ENCODE measurements at regions not wholly inside any gene's neighbourhood (a gene's known extent, or its start where the extent isn't known, plus 50 kb on each side); places are given as distances from the start of the nearest gene placed in this dataset.

- no peak for DNase-seq
Observed at GRCh38 chr10:10223131-10223530, 794.5 kb upstream of the CELF2 start.

- no peak for DNase-seq
Observed at GRCh38 chr10:10225136-10225676, 792.5 kb upstream of the CELF2 start.

- no peak for DNase-seq
Observed at GRCh38 chr10:10233229-10233628, 784.4 kb upstream of the CELF2 start.

- no peak for DNase-seq
Observed at GRCh38 chr10:10235003-10235402, 782.7 kb upstream of the CELF2 start.

GRCh38 chr10:10247585-10247984 lies 770.1 kb upstream of the CELF2 start:
- no peak for DNase-seq

- no peak for DNase-seq
Observed at GRCh38 chr10:10256860-10257259, 760.8 kb upstream of the CELF2 start.

- DNase-seq: no peak
Observed at GRCh38 chr10:10259013-10259412, 758.7 kb upstream of the CELF2 start.

GRCh38 chr10:10270126-10271050 lies 747.3 kb upstream of the CELF2 start:
- DNase-seq: no peak

- no peak for DNase-seq
Observed at GRCh38 chr10:10271639-10272192, 746.0 kb upstream of the CELF2 start.

GRCh38 chr10:10273661-10274060 lies 744.0 kb upstream of the CELF2 start:
- DNase-seq: no peak

- DNase-seq: no peak
Observed at GRCh38 chr10:10279906-10280305, 737.8 kb upstream of the CELF2 start.

GRCh38 chr10:10292501-10292900 lies 725.2 kb upstream of the CELF2 start:
- DNase-seq: no peak

- DNase-seq: no peak
Observed at GRCh38 chr10:10293041-10293440, 724.6 kb upstream of the CELF2 start.

- no peak for DNase-seq
Observed at GRCh38 chr10:10293481-10293951, 724.2 kb upstream of the CELF2 start.

- DNase-seq: no peak
Observed at GRCh38 chr10:10294184-10294880, 723.3 kb upstream of the CELF2 start.

GRCh38 chr10:10294881-10295529 lies 722.7 kb upstream of the CELF2 start:
- no peak for DNase-seq

GRCh38 chr10:10295537-10295936 lies 722.1 kb upstream of the CELF2 start:
- no peak for DNase-seq

- DNase-seq: no peak
Observed at GRCh38 chr10:10302689-10303088, 715.0 kb upstream of the CELF2 start.

GRCh38 chr10:10307036-10307435 lies 710.6 kb upstream of the CELF2 start:
- DNase-seq: no peak

GRCh38 chr10:10307551-10307950 lies 710.1 kb upstream of the CELF2 start:
- DNase-seq: no peak

- DNase-seq: no peak
Observed at GRCh38 chr10:10310498-10310897, 707.2 kb upstream of the CELF2 start.

- no peak for DNase-seq
Observed at GRCh38 chr10:10311966-10312365, 705.7 kb upstream of the CELF2 start.

All from DMS53 (cell line).